OCI-LY3 (cell line): ENCODE measurements at regions not wholly inside any gene's neighbourhood (a gene's known extent, or its start where the extent isn't known, plus 50 kb on each side); places are given as distances from the start of the nearest gene placed in this dataset.

ENCODE experiments used
- H2AFZ ChIP-seq: fragments of 200-600, 300-600 bp; shearing (Covaris generic); 2 replicates; pipeline ENCODE4 v1.6.0; 2014; ENCODE audit warnings: antibody characterized with exemption, low read depth, low read length
- H3K27ac ChIP-seq: fragments of 200-600, 300-600 bp; sonication (generic); 2 replicates; pipeline ENCODE4 v1.5.1; 2014; ENCODE audit warnings: mild to moderate bottlenecking, low read length, moderate library complexity, mixed read lengths
- H3K27me3 ChIP-seq: fragments of 200-600, 300-600 bp; sonication (generic); 2 replicates; pipeline ENCODE4 v1.6.1; 2014; ENCODE audit warnings: low read depth, low read length, mixed read lengths
- H3K36me3 ChIP-seq: fragments of 200-600, 300-600 bp; sonication (generic); replicated peaks from 2 replicates; pipeline ENCODE3; 2014; ENCODE audit warnings: low read depth, low read length, mixed read lengths
- H3K4me1 ChIP-seq: fragments of 300-600, 200-600 bp; sonication (generic); 2 replicates; pipeline ENCODE4 v1.6.1; 2014; ENCODE audit warnings: low read length, mixed read lengths
- H3K4me2 ChIP-seq: fragments of 200-600, 300-600 bp; sonication (generic); 2 replicates; pipeline ENCODE4 v1.6.1; 2014; ENCODE audit warnings: low read length, mixed read lengths
- H3K4me3 ChIP-seq: fragments of 300-600, 200-600 bp; sonication (generic); 2 replicates; pipeline ENCODE4 v1.5.1; 2014; ENCODE audit warnings: antibody characterized with exemption, mild to moderate bottlenecking, low read length, moderate library complexity
- H3K79me2 ChIP-seq: fragments of 300-600, 200-600 bp; shearing (Covaris generic); 2 replicates; pipeline ENCODE4 v1.6.1; 2014; ENCODE audit warnings: mild to moderate bottlenecking, low read length, mixed read lengths
- H3K9ac ChIP-seq: fragments of 300-600, 200-600 bp; shearing (Covaris generic); 2 replicates; pipeline ENCODE4 v1.6.0; 2014; ENCODE audit warnings: mild to moderate bottlenecking, low read length, moderate library complexity
- H3K9me3 ChIP-seq: fragments of 200-600, 300-600 bp; shearing (Covaris generic); 2 replicates; pipeline ENCODE4 v1.6.1; 2014; ENCODE audit warnings: low read length, mixed read lengths; ENCODE audit not compliant: insufficient read depth
- H4K20me1 ChIP-seq: fragments of 200-600, 300-600 bp; sonication (generic); 2 replicates; pipeline ENCODE4 v1.6.1; 2016; ENCODE audit warnings: low read length, mixed read lengths; ENCODE audit not compliant: insufficient read depth
- EZH2phosphoT487 ChIP-seq: fragments of 200-600 bp; shearing (Covaris generic); IDR thresholded peaks from 2 replicates; pipeline ENCODE4 v1.6.1; 2018; ENCODE audit warnings: antibody characterized with exemption, mixed run types, low read depth
- TF ChIP-seq, protein P1 (sequence below): fragments of 200-600, 300-600 bp; sonication (generic); IDR thresholded peaks from 2 replicates; pipeline ENCODE4 v1.5.1; 2014; ENCODE audit warnings: antibody characterized with exemption, low read length, low read depth

DNA sequence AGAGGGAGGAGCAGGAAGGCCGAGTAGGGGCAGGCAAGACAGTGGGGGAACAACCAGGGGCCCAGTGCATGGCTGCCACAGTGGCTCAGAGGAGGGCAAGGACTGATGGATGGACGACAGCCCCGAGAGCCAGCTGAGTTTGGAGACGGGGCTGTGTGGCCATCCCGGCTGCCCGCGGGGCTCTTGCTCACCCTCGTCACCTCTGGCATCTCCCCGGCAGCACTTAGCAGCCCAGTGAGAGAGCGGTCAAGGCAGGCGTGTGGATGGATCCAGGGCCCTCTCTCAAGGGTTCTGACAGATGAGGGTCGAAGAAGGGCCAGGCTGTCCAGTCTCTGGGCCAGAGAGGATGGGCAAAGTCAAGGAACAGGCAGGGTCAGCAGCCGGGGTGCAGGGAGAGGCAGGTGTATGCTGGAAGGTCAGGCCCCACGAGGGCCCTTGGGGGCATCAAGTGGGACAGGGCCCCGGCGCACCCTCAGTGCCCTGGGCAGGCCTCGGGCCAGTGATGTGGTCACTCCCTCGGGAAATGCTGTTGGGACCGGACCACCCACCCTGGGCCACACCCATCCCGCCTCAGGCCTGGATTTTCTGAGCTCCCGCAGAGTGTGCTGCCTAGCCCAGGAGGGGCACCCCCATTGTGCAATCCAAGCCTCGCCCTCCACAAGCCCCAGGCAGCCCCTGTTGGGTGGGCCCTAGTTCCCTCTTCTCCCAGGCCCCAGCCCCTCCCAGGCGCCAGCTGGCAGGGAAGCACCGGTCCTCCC lies 56.4 kb upstream of the TPM4 start:
- no peak overlapping the region for H3K27ac ChIP-seq
- H3K79me2 ChIP-seq: no peaks in the 10 kb centered on the region
- no peaks in the 10 kb centered on the region for H3K4me1 ChIP-seq
- no peaks in the 10 kb centered on the region for H3K9me3 ChIP-seq
- no peaks in the 10 kb centered on the region for H4K20me1 ChIP-seq
- no peak overlapping the region for H2AFZ ChIP-seq
- no peak overlapping the region for H3K9ac ChIP-seq
- H3K4me2 ChIP-seq: no peak overlapping the region
- no peaks in the 10 kb centered on the region for H3K36me3 ChIP-seq
- TF ChIP-seq, protein P1, sequence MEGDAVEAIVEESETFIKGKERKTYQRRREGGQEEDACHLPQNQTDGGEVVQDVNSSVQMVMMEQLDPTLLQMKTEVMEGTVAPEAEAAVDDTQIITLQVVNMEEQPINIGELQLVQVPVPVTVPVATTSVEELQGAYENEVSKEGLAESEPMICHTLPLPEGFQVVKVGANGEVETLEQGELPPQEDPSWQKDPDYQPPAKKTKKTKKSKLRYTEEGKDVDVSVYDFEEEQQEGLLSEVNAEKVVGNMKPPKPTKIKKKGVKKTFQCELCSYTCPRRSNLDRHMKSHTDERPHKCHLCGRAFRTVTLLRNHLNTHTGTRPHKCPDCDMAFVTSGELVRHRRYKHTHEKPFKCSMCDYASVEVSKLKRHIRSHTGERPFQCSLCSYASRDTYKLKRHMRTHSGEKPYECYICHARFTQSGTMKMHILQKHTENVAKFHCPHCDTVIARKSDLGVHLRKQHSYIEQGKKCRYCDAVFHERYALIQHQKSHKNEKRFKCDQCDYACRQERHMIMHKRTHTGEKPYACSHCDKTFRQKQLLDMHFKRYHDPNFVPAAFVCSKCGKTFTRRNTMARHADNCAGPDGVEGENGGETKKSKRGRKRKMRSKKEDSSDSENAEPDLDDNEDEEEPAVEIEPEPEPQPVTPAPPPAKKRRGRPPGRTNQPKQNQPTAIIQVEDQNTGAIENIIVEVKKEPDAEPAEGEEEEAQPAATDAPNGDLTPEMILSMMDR: no peak
- no peak for TF ChIP-seq EZH2phosphoT487
- H3K27me3 ChIP-seq: no peaks in the 10 kb centered on the region
- no peak overlapping the region for H3K4me3 ChIP-seq

DNA sequence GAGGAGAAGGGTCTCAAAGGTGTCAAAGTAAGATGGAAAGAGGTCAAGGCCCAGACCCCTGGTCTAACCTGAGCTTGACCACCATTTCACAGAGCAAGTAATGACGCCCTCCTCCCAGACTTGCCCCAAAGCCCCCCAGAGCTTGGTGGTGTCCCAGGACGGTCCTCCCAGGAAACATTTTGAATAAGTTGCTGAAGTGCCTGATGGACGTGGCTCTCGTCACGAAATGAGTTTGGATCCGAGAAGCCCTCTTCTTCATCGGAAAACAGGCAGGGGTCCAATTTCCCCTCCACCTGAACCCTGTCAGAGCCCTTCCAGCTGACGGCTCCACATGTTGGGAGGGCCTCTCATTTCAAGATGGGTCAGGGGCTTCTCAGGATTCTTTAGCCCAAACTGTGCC lies 54.5 kb upstream of the TPM4 start:
- TF ChIP-seq, protein P1: no peak
- Histone ChIP-seq H3K27me3 (peaks cover 3% of the 10 kb centered on the region), H3K79me2 (no peaks in the 10 kb centered on the region), H2AFZ (no peak overlapping the region), H3K4me2 (no peak overlapping the region), H3K36me3 (no peaks in the 10 kb centered on the region), H3K4me3 (no peak overlapping the region), H3K9ac (no peak overlapping the region), H3K4me1 (no peaks in the 10 kb centered on the region), H3K27ac (no peak overlapping the region), H3K9me3 (no peaks in the 10 kb centered on the region), H4K20me1 (no peaks in the 10 kb centered on the region)

DNA sequence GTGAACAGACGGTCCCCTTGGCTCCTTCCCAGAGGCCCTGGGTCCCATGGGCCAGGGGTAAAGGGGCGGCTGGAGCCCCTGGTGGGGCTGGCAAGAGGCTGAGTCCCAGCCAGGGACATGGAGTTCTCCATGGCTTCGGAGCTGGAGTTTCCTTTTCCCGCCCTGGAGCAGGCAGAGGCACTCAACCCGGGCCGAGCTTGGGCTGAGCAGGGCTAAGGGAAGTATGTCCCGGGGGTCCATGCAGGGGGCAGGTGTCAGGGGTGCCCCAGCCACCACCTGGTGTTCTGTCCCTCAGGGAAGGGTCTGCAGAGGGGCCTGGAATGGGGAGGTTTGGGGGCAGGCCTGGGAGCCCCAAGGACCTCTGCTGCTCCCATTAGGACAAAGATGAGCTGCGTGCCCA lies 54.0 kb upstream of the TPM4 start:
- no peak overlapping the region for H3K27ac ChIP-seq
- H3K4me2 ChIP-seq: no peak overlapping the region
- H3K4me3 ChIP-seq: no peak overlapping the region
- peaks cover under 1% of the 10 kb centered on the region for H3K4me1 ChIP-seq
- H2AFZ ChIP-seq: no peak overlapping the region
- no peak for TF ChIP-seq EZH2phosphoT487
- TF ChIP-seq, protein P1: no peak
- H3K79me2 ChIP-seq: no peaks in the 10 kb centered on the region
- H3K36me3 ChIP-seq: no peaks in the 10 kb centered on the region
- no peak overlapping the region for H3K9ac ChIP-seq
- H4K20me1 ChIP-seq: no peaks in the 10 kb centered on the region
- no peaks in the 10 kb centered on the region for H3K9me3 ChIP-seq
- peaks cover 5% of the 10 kb centered on the region for H3K27me3 ChIP-seq

DNA sequence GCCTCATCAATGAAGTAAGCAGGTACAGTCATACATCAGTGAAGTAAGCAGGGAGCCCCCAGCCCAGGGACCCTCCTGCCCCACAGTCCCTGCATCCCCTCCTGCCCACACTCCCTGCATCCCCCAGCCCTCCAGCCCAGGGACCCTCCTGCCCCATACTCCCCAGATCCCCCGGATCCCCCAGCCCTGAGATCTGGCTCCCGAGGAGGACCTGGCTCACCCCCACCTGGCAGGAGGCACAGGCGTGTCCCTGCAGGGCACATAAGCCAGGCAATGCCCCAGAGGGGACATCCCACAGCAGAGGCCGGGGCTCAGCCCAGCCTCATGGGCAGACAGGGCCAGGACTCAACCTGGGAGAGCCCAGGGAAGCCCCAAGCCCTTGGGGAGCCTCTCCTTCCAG lies 53.6 kb upstream of the TPM4 start:
- H3K36me3 ChIP-seq: no peaks in the 10 kb centered on the region
- H2AFZ ChIP-seq: no peak overlapping the region
- H3K9ac ChIP-seq: no peak overlapping the region
- no peaks in the 10 kb centered on the region for H3K79me2 ChIP-seq
- H3K4me3 ChIP-seq: no peak overlapping the region
- peaks cover 5% of the 10 kb centered on the region for H3K27me3 ChIP-seq
- no peaks in the 10 kb centered on the region for H4K20me1 ChIP-seq
- no peak overlapping the region for H3K27ac ChIP-seq
- H3K4me1 ChIP-seq: peaks cover 5% of the 10 kb centered on the region
- TF ChIP-seq EZH2phosphoT487: no peak
- TF ChIP-seq, protein P1: no peak
- H3K4me2 ChIP-seq: no peak overlapping the region
- H3K9me3 ChIP-seq: no peaks in the 10 kb centered on the region
